SK-N-SH (cell line): ENCODE measurements at regions not wholly inside any gene's neighbourhood (a gene's known extent, or its start where the extent isn't known, plus 50 kb on each side); places are given as distances from the start of the nearest gene placed in this dataset.

ENCODE experiments used
- CTCF ChIP-seq: fragments of 200-600 bp; sonication (generic); IDR thresholded peaks from 2 replicates; pipeline ENCODE4 v1.6.1; 2017; ENCODE audit warnings: antibody characterized with exemption, mild to moderate bottlenecking, moderate library complexity
- ELF1 ChIP-seq: IDR thresholded peaks from 2 replicates; pipeline ENCODE4 v1.4.0; 2012
- FOXM1 ChIP-seq: IDR thresholded peaks from 2 replicates; pipeline ENCODE4 v1.4.0; 2012; ENCODE audit warnings: low read depth, mild to moderate bottlenecking
- MAX ChIP-seq: IDR thresholded peaks from 2 replicates; pipeline ENCODE4 v1.4.0; 2012; ENCODE audit warnings: low read depth
- RCOR1 ChIP-seq: fragments of 150-350 bp; IDR thresholded peaks from 2 replicates; pipeline ENCODE4 v1.6.1; 2017; ENCODE audit warnings: antibody characterized with exemption, low read length
- TEAD4 ChIP-seq: IDR thresholded peaks from 2 replicates; pipeline ENCODE4 v1.4.0; 2012; ENCODE audit warnings: mild to moderate bottlenecking, borderline replicate concordance; ENCODE audit not compliant: insufficient read depth

GRCh38 chr7:49166441-49166840 lies 242.1 kb downstream of the CDC14C start:
- TF ChIP-seq MAX (no peak), ELF1 (no peak), FOXM1 (no peak), CTCF (peak; percentile 56), TEAD4 (no peak), RCOR1 (no peak)
